Parathyroid adenoma (tissue), 2 donors: ENCODE measurements at regions not wholly inside any gene's neighbourhood (a gene's known extent, or its start where the extent isn't known, plus 50 kb on each side); places are given as distances from the start of the nearest gene placed in this dataset.

Experiments used
- H2AFZ ChIP-seq: fragments of 300-600 bp; sonication (generic); one replicate; pipeline ENCODE4 v1.7.0; 2017; ENCODE audit warnings: antibody characterized with exemption, mild to moderate bottlenecking
- H3K27ac ChIP-seq: fragments of 300-600 bp; sonication (generic); one replicate; pipeline ENCODE4 v1.7.0; 2017
- H3K27me3 ChIP-seq: fragments of 300-600 bp; sonication (generic); one replicate; pipeline ENCODE4 v1.7.0; 2017; ENCODE audit warnings: low read length; ENCODE audit not compliant: control insufficient read depth, insufficient read depth
- H3K36me3 ChIP-seq: fragments of 300-600 bp; sonication (generic); one replicate; pipeline ENCODE4 v1.7.0; 2017; ENCODE audit warnings: low read length; ENCODE audit not compliant: control insufficient read depth, insufficient read depth
- H3K4me1 ChIP-seq: fragments of 300-600 bp; sonication (generic); one replicate; pipeline ENCODE4 v1.7.0; 2017; ENCODE audit warnings: control low read depth
- H3K4me2 ChIP-seq: fragments of 300-600 bp; sonication (generic); one replicate; pipeline ENCODE4 v1.7.0; 2017; ENCODE audit warnings: low read length
- H3K4me3 ChIP-seq: fragments of 300-600 bp; sonication (generic); one replicate; pipeline ENCODE4 v1.7.0; 2017; ENCODE audit warnings: low read depth, low read length
- H3K79me2 ChIP-seq: fragments of 300-600 bp; sonication (generic); one replicate; pipeline ENCODE4 v1.7.0; 2017; ENCODE audit warnings: control low read depth
- H3K9ac ChIP-seq: fragments of 300-600 bp; sonication (generic); one replicate; pipeline ENCODE4 v1.7.0; 2017; ENCODE audit warnings: mild to moderate bottlenecking
- H3K9me3 ChIP-seq: fragments of 300-600 bp; sonication (generic); one replicate; pipeline ENCODE4 v1.7.0; 2017; ENCODE audit warnings: low read length; ENCODE audit not compliant: control insufficient read depth
- CTCF ChIP-seq: fragments of 300-600 bp; sonication (generic); IDR thresholded peaks from one replicate; pipeline ENCODE4 v1.7.0; 2017; ENCODE audit warnings: antibody characterized with exemption, mild to moderate bottlenecking
- donor health status: primary hyperparathyroidism.

- H3K36me3 ChIP-seq, result no peaks in the 10 kb centered on the region
- no peaks in the 10 kb centered on the region for H3K4me1 ChIP-seq
Measured at GRCh38 chr18:55779691-55780585, 191.9 kb upstream of the TCF4 start.

GRCh38 chr18:55778788-55779690 is 191.0 kb upstream of the TCF4 start:
- Histone ChIP-seq H3K27ac (peak overlapping the region; percentile 34), H3K4me3 (peak overlapping the region; percentile 45), H3K4me2 (peak overlapping the region; percentile 69), H3K9me3 (no peaks in the 10 kb centered on the region), H3K4me1 (no peaks in the 10 kb centered on the region), H3K9ac (no peak overlapping the region), H3K36me3 (no peaks in the 10 kb centered on the region), H3K27me3 (no peaks in the 10 kb centered on the region), H2AFZ (peak overlapping the region; percentile 72), H3K79me2 (no peaks in the 10 kb centered on the region)
- TF ChIP-seq CTCF, result no peak

More at GRCh38 chr18:55779691-55780585, 191.9 kb upstream of the TCF4 start:
- H3K79me2 ChIP-seq, result no peaks in the 10 kb centered on the region
- no peaks in the 10 kb centered on the region for H3K9me3 ChIP-seq
- H3K9ac ChIP-seq, result no peak overlapping the region
- peak overlapping the region; percentile 45 for H3K4me3 ChIP-seq
- peak overlapping the region; percentile 53 for H3K27ac ChIP-seq
- peak overlapping the region; percentile 69 for H3K4me2 ChIP-seq
- no peaks in the 10 kb centered on the region for H3K27me3 ChIP-seq
- no peak for TF ChIP-seq CTCF
- H2AFZ ChIP-seq, result peak overlapping the region; percentile 72

- TF ChIP-seq CTCF, result no peak
- Histone ChIP-seq H3K27me3 (no peaks in the 10 kb centered on the region), H3K27ac (no peak overlapping the region), H3K4me2 (no peak overlapping the region), H3K9me3 (no peaks in the 10 kb centered on the region), H3K79me2 (no peaks in the 10 kb centered on the region), H3K9ac (no peak overlapping the region), H3K4me3 (no peak overlapping the region), H2AFZ (no peak overlapping the region), H3K4me1 (no peaks in the 10 kb centered on the region), H3K36me3 (no peaks in the 10 kb centered on the region)
Measured at GRCh38 chr18:55777666-55778304, 189.8 kb upstream of the TCF4 start.

GRCh38 chr18:55775972-55776371 is 188.0 kb upstream of the TCF4 start:
- TF ChIP-seq CTCF, result no peak
- H3K4me2 ChIP-seq, result no peak overlapping the region
- no peak overlapping the region for H3K4me3 ChIP-seq
- H3K9me3 ChIP-seq, result no peaks in the 10 kb centered on the region
- no peak overlapping the region for H3K27ac ChIP-seq
- no peaks in the 10 kb centered on the region for H3K27me3 ChIP-seq
- no peaks in the 10 kb centered on the region for H3K36me3 ChIP-seq
- H3K9ac ChIP-seq, result no peak overlapping the region
- no peak overlapping the region for H2AFZ ChIP-seq
- H3K4me1 ChIP-seq, result no peaks in the 10 kb centered on the region
- no peaks in the 10 kb centered on the region for H3K79me2 ChIP-seq
